ENCODE measurements at regions not wholly inside any gene's neighbourhood (a gene's known extent, or its start where the extent isn't known, plus 50 kb on each side); places are given as distances from the start of the nearest gene placed in this dataset.

- Histone ChIP-seq H3K79me2 (ENCODE audit: control insufficient read depth, low read length) (no peaks in the 10 kb centered on the region), H3K4me2 (ENCODE audit: low read length) (no peak overlapping the region), H3K9me3 (ENCODE audit: control insufficient read depth, insufficient read depth, low read length) (no peaks in the 10 kb centered on the region), H3K4me1 (ENCODE audit: control insufficient read depth, low read length) (no peaks in the 10 kb centered on the region), H3F3A (ENCODE audit: control insufficient read depth, insufficient read depth) (no peaks in the 10 kb centered on the region), H3K36me3 (ENCODE audit: control insufficient read depth, low read length) (no peaks in the 10 kb centered on the region), H3K9me2 (replicated peaks; ENCODE audit: control insufficient read depth, low read length) (no peaks in the 10 kb centered on the region), H3K4me3 (ENCODE audit: low read length) (no peak overlapping the region), H4K20me1 (ENCODE audit: control insufficient read depth, insufficient read depth, low read depth, low read length) (no peaks in the 10 kb centered on the region), H3K27ac (ENCODE audit: low read depth, low read length) (no peak overlapping the region), H3K27me3 (ENCODE audit: control insufficient read depth, low read length) (no peaks in the 10 kb centered on the region)
- no peak for TF ChIP-seq EZH2phosphoT487 (IDR thresholded peaks at IDR 0.05; ENCODE audit: borderline replicate concordance, low read length)
- no peak for TF ChIP-seq CTCF (IDR thresholded peaks at IDR 0.05; ENCODE audit: low read depth, low read length, poor library complexity, severe bottlenecking)
These were observed 55.6 kb upstream of the ZNF536 start for GRCh38 chr19:30316560-30317106.

GRCh38 chr19:30317403-30317802 is 54.8 kb upstream of the ZNF536 start:
- H3K27me3 ChIP-seq (ENCODE audit: control insufficient read depth, low read length) = no peaks in the 10 kb centered on the region

GRCh38 chr19:30318261-30318660 is 53.9 kb upstream of the ZNF536 start:
- TF ChIP-seq EZH2phosphoT487 (IDR thresholded peaks at IDR 0.05; ENCODE audit: borderline replicate concordance, low read length) (no peak), CTCF (IDR thresholded peaks at IDR 0.05; ENCODE audit: low read depth, low read length, poor library complexity, severe bottlenecking) (no peak)
- no peaks in the 10 kb centered on the region for H3K9me3 ChIP-seq (ENCODE audit: control insufficient read depth, insufficient read depth, low read length)
- no peak overlapping the region for H3K4me2 ChIP-seq (ENCODE audit: low read length)
- no peaks in the 10 kb centered on the region for H3K9me2 ChIP-seq (replicated peaks; ENCODE audit: control insufficient read depth, low read length)
- no peaks in the 10 kb centered on the region for H3K36me3 ChIP-seq (ENCODE audit: control insufficient read depth, low read length)
- H3K27ac ChIP-seq (ENCODE audit: low read depth, low read length) = no peak overlapping the region
- H3K27me3 ChIP-seq (ENCODE audit: control insufficient read depth, low read length) = no peaks in the 10 kb centered on the region
- no peaks in the 10 kb centered on the region for H3K79me2 ChIP-seq (ENCODE audit: control insufficient read depth, low read length)
- no peak overlapping the region for H3K4me3 ChIP-seq (ENCODE audit: low read length)
- H3F3A ChIP-seq (ENCODE audit: control insufficient read depth, insufficient read depth) = no peaks in the 10 kb centered on the region
- H4K20me1 ChIP-seq (ENCODE audit: control insufficient read depth, insufficient read depth, low read depth, low read length) = no peaks in the 10 kb centered on the region
- H3K4me1 ChIP-seq (ENCODE audit: control insufficient read depth, low read length) = no peaks in the 10 kb centered on the region

More at GRCh38 chr19:30317403-30317802, 54.8 kb upstream of the ZNF536 start:
- no peaks in the 10 kb centered on the region for H3K9me2 ChIP-seq (replicated peaks; ENCODE audit: control insufficient read depth, low read length)
- H4K20me1 ChIP-seq (ENCODE audit: control insufficient read depth, insufficient read depth, low read depth, low read length) = no peaks in the 10 kb centered on the region
- TF ChIP-seq CTCF (IDR thresholded peaks at IDR 0.05; ENCODE audit: low read depth, low read length, poor library complexity, severe bottlenecking) (no peak), EZH2phosphoT487 (IDR thresholded peaks at IDR 0.05; ENCODE audit: borderline replicate concordance, low read length) (no peak)
- H3K9me3 ChIP-seq (ENCODE audit: control insufficient read depth, insufficient read depth, low read length) = no peaks in the 10 kb centered on the region
- no peak overlapping the region for H3K4me3 ChIP-seq (ENCODE audit: low read length)
- no peaks in the 10 kb centered on the region for H3K79me2 ChIP-seq (ENCODE audit: control insufficient read depth, low read length)
- no peak overlapping the region for H3K27ac ChIP-seq (ENCODE audit: low read depth, low read length)
- no peak overlapping the region for H3K4me2 ChIP-seq (ENCODE audit: low read length)
- H3K36me3 ChIP-seq (ENCODE audit: control insufficient read depth, low read length) = no peaks in the 10 kb centered on the region
- H3K4me1 ChIP-seq (ENCODE audit: control insufficient read depth, low read length) = no peaks in the 10 kb centered on the region
- H3F3A ChIP-seq (ENCODE audit: control insufficient read depth, insufficient read depth) = no peaks in the 10 kb centered on the region

Measured in DOHH2 (cell line).